ENCODE measurements at regions not wholly inside any gene's neighbourhood (a gene's known extent, or its start where the extent isn't known, plus 50 kb on each side); places are given as distances from the start of the nearest gene placed in this dataset. TPM values are rescaled to one million over a fixed set of nuclear protein-coding genes. Genes with fewer than 3 reads are reported as not detected.

Small RNAs in the stretch of these regions (small RNA-seq; reads per million reads assigned to genes)
- gene AL031777.2 (not detected), gene HIST1H2AD (0.30 reads per million, percentile 9 among the genes with 10 or more reads in this experiment), gene HIST1H2APS3 (not detected), gene HIST1H4G (not detected), gene LARP1P1 (not detected)
